HUES64 (cell line): ENCODE measurements at regions not wholly inside any gene's neighbourhood (a gene's known extent, or its start where the extent isn't known, plus 50 kb on each side); places are given as distances from the start of the nearest gene placed in this dataset.

ENCODE experiments used
- H3K27ac ChIP-seq: 2 replicates; pipeline ENCODE4 v1.7.0; 2013; ENCODE audit warnings: low read depth, low read length, inconsistent platforms
- H3K27me3 ChIP-seq: 2 replicates; pipeline ENCODE4 v1.6.1; 2013; ENCODE audit warnings: mild to moderate bottlenecking, low read length; ENCODE audit not compliant: insufficient read depth
- H3K36me3 ChIP-seq: 2 replicates; pipeline ENCODE4 v1.6.1; 2013; ENCODE audit warnings: mild to moderate bottlenecking, low read length; ENCODE audit not compliant: insufficient read depth
- H3K4me1 ChIP-seq: 2 replicates; pipeline ENCODE4 v1.6.1; 2013; ENCODE audit warnings: mild to moderate bottlenecking, low read length, moderate library complexity; ENCODE audit not compliant: insufficient read depth
- H3K4me3 ChIP-seq: 2 replicates; pipeline ENCODE4 v1.5.1; 2013; ENCODE audit warnings: mild to moderate bottlenecking, low read length, moderate library complexity
- H3K9ac ChIP-seq: 2 replicates; pipeline ENCODE4 v1.6.1; 2013; ENCODE audit warnings: mild to moderate bottlenecking, low read depth, low read length
- H3K9me3 ChIP-seq: 2 replicates; pipeline ENCODE4 v1.6.1; 2013; ENCODE audit warnings: low read depth, low read length; ENCODE audit not compliant: insufficient read depth
- WGBS: fragments of 150-250, 120-280 bp; methylation state at CpG from one replicate; pipeline ENCODE4 v1.1.7; 2013; ENCODE audit warnings: missing lambda C conversion rate; 5-methylcytosine and 5-hydroxymethylcytosine counted together

- H3K27ac ChIP-seq: no peak overlapping the region
- H3K36me3 ChIP-seq: no peaks in the 10 kb centered on the region
- H3K4me1 ChIP-seq: no peaks in the 10 kb centered on the region
- no peaks in the 10 kb centered on the region for H3K9me3 ChIP-seq
- 67% methylated on average over 1 of the region's 2 CpGs for WGBS
- no peak overlapping the region for H3K4me3 ChIP-seq
- H3K9ac ChIP-seq: no peak overlapping the region
- no peaks in the 10 kb centered on the region for H3K27me3 ChIP-seq
Observed at GRCh38 chr2:180385601-180386201, 378.6 kb upstream of the CWC22 start.

- Histone ChIP-seq H3K27me3 (no peaks in the 10 kb centered on the region), H3K4me3 (no peak overlapping the region), H3K9me3 (no peaks in the 10 kb centered on the region), H3K27ac (no peak overlapping the region), H3K36me3 (no peaks in the 10 kb centered on the region), H3K4me1 (no peaks in the 10 kb centered on the region), H3K9ac (no peak overlapping the region)
- 100% methylated on average over 2 of the region's 3 CpGs for WGBS
Observed at GRCh38 chr2:180376066-180376465, 369.0 kb upstream of the CWC22 start.

GRCh38 chr2:180374502-180375281, 367.6 kb upstream of the CWC22 start:
- Histone ChIP-seq H3K9me3 (no peaks in the 10 kb centered on the region), H3K36me3 (no peaks in the 10 kb centered on the region), H3K4me3 (no peak overlapping the region), H3K9ac (no peak overlapping the region), H3K27ac (no peak overlapping the region), H3K27me3 (no peaks in the 10 kb centered on the region), H3K4me1 (no peaks in the 10 kb centered on the region)
- WGBS: 91% methylated on average over 2 of the region's 3 CpGs

- Histone ChIP-seq H3K36me3 (no peaks in the 10 kb centered on the region), H3K27ac (no peak overlapping the region), H3K9ac (no peak overlapping the region), H3K4me3 (no peak overlapping the region), H3K9me3 (no peaks in the 10 kb centered on the region), H3K27me3 (no peaks in the 10 kb centered on the region), H3K4me1 (no peaks in the 10 kb centered on the region)
- no CpG with 5 or more reads among the region's 2 CpGs for WGBS
Observed at GRCh38 chr2:180370511-180371205, 363.6 kb upstream of the CWC22 start.

GRCh38 chr2:180368881-180369280, 361.8 kb upstream of the CWC22 start:
- Histone ChIP-seq H3K27me3 (no peaks in the 10 kb centered on the region), H3K9me3 (no peaks in the 10 kb centered on the region), H3K4me3 (no peak overlapping the region), H3K27ac (no peak overlapping the region), H3K4me1 (no peaks in the 10 kb centered on the region), H3K36me3 (no peaks in the 10 kb centered on the region), H3K9ac (no peak overlapping the region)
- WGBS: 93% methylated on average over 2 of the region's 2 CpGs

GRCh38 chr2:180367815-180368214, 360.7 kb upstream of the CWC22 start:
- Histone ChIP-seq H3K27ac (no peak overlapping the region), H3K9ac (no peak overlapping the region)

GRCh38 chr2:180366481-180366880, 359.4 kb upstream of the CWC22 start:
- no peaks in the 10 kb centered on the region for H3K9me3 ChIP-seq
- no peaks in the 10 kb centered on the region for H3K36me3 ChIP-seq
- H3K9ac ChIP-seq: no peak overlapping the region
- no peaks in the 10 kb centered on the region for H3K4me1 ChIP-seq
- H3K27me3 ChIP-seq: no peaks in the 10 kb centered on the region
- H3K27ac ChIP-seq: no peak overlapping the region
- H3K4me3 ChIP-seq: no peak overlapping the region

More at GRCh38 chr2:180367815-180368214, 360.7 kb upstream of the CWC22 start:
- H3K27me3 ChIP-seq: no peaks in the 10 kb centered on the region
- H3K4me3 ChIP-seq: no peak overlapping the region
- no peaks in the 10 kb centered on the region for H3K36me3 ChIP-seq
- H3K9me3 ChIP-seq: no peaks in the 10 kb centered on the region
- H3K4me1 ChIP-seq: no peaks in the 10 kb centered on the region

- H3K4me1 ChIP-seq: no peaks in the 10 kb centered on the region
- 100% methylated on average over 2 of the region's 2 CpGs for WGBS
- no peaks in the 10 kb centered on the region for H3K36me3 ChIP-seq
Observed at GRCh38 chr2:180364719-180365118, 357.6 kb upstream of the CWC22 start.

GRCh38 chr2:180360283-180360618, 353.2 kb upstream of the CWC22 start:
- H3K9me3 ChIP-seq: no peaks in the 10 kb centered on the region
- no peak overlapping the region for H3K27ac ChIP-seq
- no peak overlapping the region for H3K4me3 ChIP-seq
- no peaks in the 10 kb centered on the region for H3K27me3 ChIP-seq
- no peaks in the 10 kb centered on the region for H3K4me1 ChIP-seq
- H3K36me3 ChIP-seq: no peaks in the 10 kb centered on the region
- 92% methylated on average over 2 of the region's 2 CpGs for WGBS
- H3K9ac ChIP-seq: no peak overlapping the region

More at GRCh38 chr2:180364719-180365118, 357.6 kb upstream of the CWC22 start:
- no peaks in the 10 kb centered on the region for H3K9me3 ChIP-seq
- no peaks in the 10 kb centered on the region for H3K27me3 ChIP-seq
- H3K27ac ChIP-seq: no peak overlapping the region
- no peak overlapping the region for H3K9ac ChIP-seq
- no peak overlapping the region for H3K4me3 ChIP-seq

- Histone ChIP-seq H3K9me3 (no peaks in the 10 kb centered on the region), H3K9ac (no peak overlapping the region), H3K27ac (no peak overlapping the region), H3K4me3 (no peak overlapping the region), H3K36me3 (no peaks in the 10 kb centered on the region), H3K27me3 (no peaks in the 10 kb centered on the region), H3K4me1 (no peaks in the 10 kb centered on the region)
- WGBS: 90% methylated on average over 1 of the region's 1 CpG
Observed at GRCh38 chr2:180359522-180360282, 352.6 kb upstream of the CWC22 start.

GRCh38 chr2:180358458-180358857, 351.4 kb upstream of the CWC22 start:
- Histone ChIP-seq H3K27ac (no peak overlapping the region), H3K9me3 (no peaks in the 10 kb centered on the region), H3K4me3 (no peak overlapping the region), H3K27me3 (no peaks in the 10 kb centered on the region), H3K36me3 (no peaks in the 10 kb centered on the region), H3K4me1 (no peaks in the 10 kb centered on the region), H3K9ac (no peak overlapping the region)
- 98% methylated on average over 2 of the region's 2 CpGs for WGBS
